CD4-positive, alpha-beta T cell treated with Interleukin-21 for 1 hour (primary cell): ENCODE measurements at regions not wholly inside any gene's neighbourhood (a gene's known extent, or its start where the extent isn't known, plus 50 kb on each side); places are given as distances from the start of the nearest gene placed in this dataset.

Experiments
- DNase-seq: peaks from one replicate; pipeline ENCODE4 v3.0.0-alpha.2; 2020

GRCh38 chr3:98954791-98955604 is 53.5 kb upstream of the DCBLD2 start:
- DNase-seq = no peak

- DNase-seq = no peak
These were observed 52.7 kb upstream of the DCBLD2 start for GRCh38 chr3:98954242-98954641.

- DNase-seq = no peak
These were observed 50.9 kb upstream of the DCBLD2 start for GRCh38 chr3:98952404-98952803.
